ENCODE measurements at regions not wholly inside any gene's neighbourhood (a gene's known extent, or its start where the extent isn't known, plus 50 kb on each side); places are given as distances from the start of the nearest gene placed in this dataset.

DNA sequence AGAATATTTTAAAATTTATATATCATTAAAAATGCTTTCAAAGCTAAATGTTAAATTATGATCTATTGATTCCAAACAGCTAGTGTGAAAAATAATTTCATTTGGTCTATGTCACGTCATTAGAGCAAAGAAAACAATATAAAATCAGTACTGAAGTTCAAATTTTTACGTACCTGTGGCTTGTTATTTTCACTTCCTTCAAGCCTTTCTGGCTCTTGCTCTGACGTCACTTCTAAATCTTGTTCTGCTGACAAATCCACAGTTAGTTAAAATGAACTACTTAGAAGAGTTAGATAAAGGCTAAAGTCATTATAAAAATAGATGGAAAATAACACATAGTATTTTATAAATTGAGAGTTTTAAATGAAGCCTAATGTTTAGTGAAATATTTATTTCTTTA, 147.7 kb upstream of the TUBA3C start:
- Histone ChIP-seq H3K27me3 (ENCODE audit: control insufficient read depth in 4 of 4, insufficient read depth in 4 of 4, low read length in 3 of 4) (peaks cover 0 to under 1% (median 0%) of the 10 kb centered on the region in 4 donors), H3K4me1 (ENCODE audit: control insufficient read depth in 4 of 4, insufficient read depth in 4 of 4, low read length in 3 of 4) (no peaks in the 10 kb centered on the region), H3K9me3 (ENCODE audit: control insufficient read depth in 4 of 4, low read length in 3 of 4) (peaks cover 0 to 4% (median 0%) of the 10 kb centered on the region in 4 donors), H3K9ac (ENCODE audit: low read depth in 1 of 2, low read length in 2 of 2) (no peak overlapping the region), H3K36me3 (ENCODE audit: control insufficient read depth in 4 of 4, insufficient read depth in 3 of 4, low read depth in 1 of 4, low read length in 3 of 4) (no peaks in the 10 kb centered on the region), H3K27ac (ENCODE audit: low read depth in 1 of 2, low read length in 2 of 2) (no peak overlapping the region), H3K4me3 (ENCODE audit: low read depth in 1 of 3, low read length in 3 of 3) (no peak overlapping the region)
- 58% methylated on average over 3 of the region's 3 CpGs for WGBS
- no peak for DNase-seq (ENCODE audit: low spot score)
- TF ChIP-seq YY1 (IDR thresholded peaks at IDR 0.05) (no peak), HNF4G (IDR thresholded peaks at IDR 0.05) (no peak), RAD21 (IDR thresholded peaks at IDR 0.05) (no peak), RXRA (IDR thresholded peaks at IDR 0.05) (no peak)
- TF ChIP-seq, protein P1, sequence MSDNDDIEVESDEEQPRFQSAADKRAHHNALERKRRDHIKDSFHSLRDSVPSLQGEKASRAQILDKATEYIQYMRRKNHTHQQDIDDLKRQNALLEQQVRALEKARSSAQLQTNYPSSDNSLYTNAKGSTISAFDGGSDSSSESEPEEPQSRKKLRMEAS (IDR thresholded peaks at IDR 0.05): no peak

DNA sequence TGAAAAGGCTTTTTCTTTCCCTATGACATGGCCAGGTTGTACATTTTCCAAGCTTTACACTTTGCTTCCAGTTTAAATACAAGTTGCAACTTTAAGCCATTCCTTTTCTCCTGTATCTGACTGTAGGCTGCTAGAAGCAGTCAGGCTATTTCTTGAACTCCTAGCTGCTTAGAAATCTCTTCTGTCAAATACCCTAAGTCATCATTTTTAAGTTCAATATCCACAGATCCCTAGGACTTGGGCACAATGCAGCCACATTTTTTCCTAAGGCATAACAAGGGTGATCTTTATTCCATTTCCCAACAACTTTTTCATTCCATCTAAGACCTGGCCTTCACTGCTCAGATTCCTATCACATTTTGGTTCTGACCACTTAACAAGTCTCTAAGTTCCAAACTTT, 142.7 kb upstream of the TUBA3C start:
- TF ChIP-seq YY1 (IDR thresholded peaks at IDR 0.05): no peak
- TF ChIP-seq HNF4G (IDR thresholded peaks at IDR 0.05): no peak
- TF ChIP-seq TAF1 (conservative IDR thresholded peaks at IDR 0.05): no peak
- Histone ChIP-seq H3K36me3 (ENCODE audit: control insufficient read depth in 4 of 4, insufficient read depth in 3 of 4, low read depth in 1 of 4, low read length in 3 of 4) (no peaks in the 10 kb centered on the region), H3K9me3 (ENCODE audit: control insufficient read depth in 4 of 4, low read length in 3 of 4) (peaks cover 0 to 13% (median 2%) of the 10 kb centered on the region in 4 donors), H3K4me1 (ENCODE audit: control insufficient read depth in 4 of 4, insufficient read depth in 4 of 4, low read length in 3 of 4) (no peaks in the 10 kb centered on the region), H3K27ac (ENCODE audit: low read depth in 1 of 2, low read length in 2 of 2) (no peak overlapping the region), H3K27me3 (ENCODE audit: control insufficient read depth in 4 of 4, insufficient read depth in 4 of 4, low read length in 3 of 4) (peaks cover 0 to 4% (median 0%) of the 10 kb centered on the region in 4 donors), H3K4me3 (ENCODE audit: low read depth in 1 of 3, low read length in 3 of 3) (no peak overlapping the region), H3K9ac (ENCODE audit: low read depth in 1 of 2, low read length in 2 of 2) (no peak overlapping the region)
- no peak for DNase-seq (ENCODE audit: low spot score)

DNA sequence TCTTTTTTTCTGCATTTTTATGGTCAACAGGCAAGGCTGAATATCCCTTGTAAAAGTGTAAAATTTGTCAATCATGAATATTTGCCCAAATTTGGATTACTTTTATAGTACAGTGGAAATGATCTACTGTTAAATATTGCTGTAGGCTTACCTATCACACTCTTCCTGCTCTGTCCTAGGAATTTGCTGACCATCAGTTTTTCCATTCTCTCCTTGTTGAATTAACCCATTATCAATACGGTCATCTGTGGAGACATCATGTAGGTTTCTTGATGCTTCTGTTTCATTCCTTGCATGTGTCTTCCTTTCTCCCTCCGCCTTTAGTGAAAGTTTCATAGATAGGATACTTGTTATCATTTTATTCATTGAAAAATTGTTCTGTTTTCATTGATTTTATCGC, 139.6 kb upstream of the TUBA3C start:
- whole genome bisulfite sequencing: 55% methylated on average over 3 of the region's 3 CpGs
- Histone ChIP-seq H3K9me3 (ENCODE audit: control insufficient read depth in 4 of 4, low read length in 3 of 4) (peaks cover 0 to 13% (median 2%) of the 10 kb centered on the region in 4 donors), H3K36me3 (ENCODE audit: control insufficient read depth in 4 of 4, insufficient read depth in 3 of 4, low read depth in 1 of 4, low read length in 3 of 4) (no peaks in the 10 kb centered on the region), H3K9ac (ENCODE audit: low read depth in 1 of 2, low read length in 2 of 2) (no peak overlapping the region), H3K27me3 (ENCODE audit: control insufficient read depth in 4 of 4, insufficient read depth in 4 of 4, low read length in 3 of 4) (peaks cover 0 to 6% (median 0%) of the 10 kb centered on the region in 4 donors), H3K27ac (ENCODE audit: low read depth in 1 of 2, low read length in 2 of 2) (no peak overlapping the region), H3K4me1 (ENCODE audit: control insufficient read depth in 4 of 4, insufficient read depth in 4 of 4, low read length in 3 of 4) (no peaks in the 10 kb centered on the region), H3K4me3 (ENCODE audit: low read depth in 1 of 3, low read length in 3 of 3) (no peak overlapping the region)
- no peak for DNase-seq (ENCODE audit: low spot score)
- TF ChIP-seq, protein P2, sequence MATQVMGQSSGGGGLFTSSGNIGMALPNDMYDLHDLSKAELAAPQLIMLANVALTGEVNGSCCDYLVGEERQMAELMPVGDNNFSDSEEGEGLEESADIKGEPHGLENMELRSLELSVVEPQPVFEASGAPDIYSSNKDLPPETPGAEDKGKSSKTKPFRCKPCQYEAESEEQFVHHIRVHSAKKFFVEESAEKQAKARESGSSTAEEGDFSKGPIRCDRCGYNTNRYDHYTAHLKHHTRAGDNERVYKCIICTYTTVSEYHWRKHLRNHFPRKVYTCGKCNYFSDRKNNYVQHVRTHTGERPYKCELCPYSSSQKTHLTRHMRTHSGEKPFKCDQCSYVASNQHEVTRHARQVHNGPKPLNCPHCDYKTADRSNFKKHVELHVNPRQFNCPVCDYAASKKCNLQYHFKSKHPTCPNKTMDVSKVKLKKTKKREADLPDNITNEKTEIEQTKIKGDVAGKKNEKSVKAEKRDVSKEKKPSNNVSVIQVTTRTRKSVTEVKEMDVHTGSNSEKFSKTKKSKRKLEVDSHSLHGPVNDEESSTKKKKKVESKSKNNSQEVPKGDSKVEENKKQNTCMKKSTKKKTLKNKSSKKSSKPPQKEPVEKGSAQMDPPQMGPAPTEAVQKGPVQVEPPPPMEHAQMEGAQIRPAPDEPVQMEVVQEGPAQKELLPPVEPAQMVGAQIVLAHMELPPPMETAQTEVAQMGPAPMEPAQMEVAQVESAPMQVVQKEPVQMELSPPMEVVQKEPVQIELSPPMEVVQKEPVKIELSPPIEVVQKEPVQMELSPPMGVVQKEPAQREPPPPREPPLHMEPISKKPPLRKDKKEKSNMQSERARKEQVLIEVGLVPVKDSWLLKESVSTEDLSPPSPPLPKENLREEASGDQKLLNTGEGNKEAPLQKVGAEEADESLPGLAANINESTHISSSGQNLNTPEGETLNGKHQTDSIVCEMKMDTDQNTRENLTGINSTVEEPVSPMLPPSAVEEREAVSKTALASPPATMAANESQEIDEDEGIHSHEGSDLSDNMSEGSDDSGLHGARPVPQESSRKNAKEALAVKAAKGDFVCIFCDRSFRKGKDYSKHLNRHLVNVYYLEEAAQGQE (IDR thresholded peaks at IDR 0.05): no peak
- TF ChIP-seq EGR1 (IDR thresholded peaks at IDR 0.05; ENCODE audit: low read depth in 2 of 2) (no peak), YY1 (IDR thresholded peaks at IDR 0.05) (no peak)

DNA sequence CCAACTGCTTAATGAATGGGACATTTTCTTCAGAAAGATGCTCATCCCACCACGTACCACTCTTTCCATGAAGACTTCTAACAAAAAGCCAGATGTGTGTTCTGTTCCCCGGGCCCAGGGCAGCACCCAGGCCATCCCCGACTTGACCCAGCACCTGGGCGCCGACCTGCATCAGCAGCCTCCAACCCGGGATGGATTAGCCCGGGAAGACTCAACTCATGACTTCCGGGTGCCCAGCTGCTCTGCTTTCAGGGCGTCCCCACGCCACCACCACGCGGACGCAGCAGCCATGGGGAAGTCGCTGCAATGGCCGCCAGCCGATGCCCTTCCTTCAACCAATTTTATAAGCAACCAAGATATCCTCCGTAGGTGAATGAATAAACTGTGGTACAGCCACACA, 123.8 kb upstream of the TUBA3C start:
- Histone ChIP-seq H3K9me3 (ENCODE audit: control insufficient read depth in 4 of 4, low read length in 3 of 4) (peaks cover 0 to 2% (median 0%) of the 10 kb centered on the region in 4 donors), H3K9ac (ENCODE audit: low read depth in 1 of 2, low read length in 2 of 2) (no peak overlapping the region), H3K4me1 (ENCODE audit: control insufficient read depth in 4 of 4, insufficient read depth in 4 of 4, low read length in 3 of 4) (no peaks in the 10 kb centered on the region), H3K27me3 (ENCODE audit: control insufficient read depth in 4 of 4, insufficient read depth in 4 of 4, low read length in 3 of 4) (no peaks in the 10 kb centered on the region), H3K27ac (ENCODE audit: low read depth in 1 of 2, low read length in 2 of 2) (no peak overlapping the region), H3K36me3 (ENCODE audit: control insufficient read depth in 4 of 4, insufficient read depth in 3 of 4, low read depth in 1 of 4, low read length in 3 of 4) (no peaks in the 10 kb centered on the region), H3K4me3 (ENCODE audit: low read depth in 1 of 3, low read length in 3 of 3) (no peak overlapping the region)
- WGBS: 78% methylated on average over 17 of the region's 17 CpGs
- no peak for DNase-seq (ENCODE audit: low spot score)
- TF ChIP-seq, protein P1 (IDR thresholded peaks at IDR 0.05): no peak
- TF ChIP-seq, protein P3, sequence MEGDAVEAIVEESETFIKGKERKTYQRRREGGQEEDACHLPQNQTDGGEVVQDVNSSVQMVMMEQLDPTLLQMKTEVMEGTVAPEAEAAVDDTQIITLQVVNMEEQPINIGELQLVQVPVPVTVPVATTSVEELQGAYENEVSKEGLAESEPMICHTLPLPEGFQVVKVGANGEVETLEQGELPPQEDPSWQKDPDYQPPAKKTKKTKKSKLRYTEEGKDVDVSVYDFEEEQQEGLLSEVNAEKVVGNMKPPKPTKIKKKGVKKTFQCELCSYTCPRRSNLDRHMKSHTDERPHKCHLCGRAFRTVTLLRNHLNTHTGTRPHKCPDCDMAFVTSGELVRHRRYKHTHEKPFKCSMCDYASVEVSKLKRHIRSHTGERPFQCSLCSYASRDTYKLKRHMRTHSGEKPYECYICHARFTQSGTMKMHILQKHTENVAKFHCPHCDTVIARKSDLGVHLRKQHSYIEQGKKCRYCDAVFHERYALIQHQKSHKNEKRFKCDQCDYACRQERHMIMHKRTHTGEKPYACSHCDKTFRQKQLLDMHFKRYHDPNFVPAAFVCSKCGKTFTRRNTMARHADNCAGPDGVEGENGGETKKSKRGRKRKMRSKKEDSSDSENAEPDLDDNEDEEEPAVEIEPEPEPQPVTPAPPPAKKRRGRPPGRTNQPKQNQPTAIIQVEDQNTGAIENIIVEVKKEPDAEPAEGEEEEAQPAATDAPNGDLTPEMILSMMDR (IDR thresholded peaks at IDR 0.05; ENCODE audit: low read depth, low read length, missing input control): no peak
- TF ChIP-seq, protein P4, sequence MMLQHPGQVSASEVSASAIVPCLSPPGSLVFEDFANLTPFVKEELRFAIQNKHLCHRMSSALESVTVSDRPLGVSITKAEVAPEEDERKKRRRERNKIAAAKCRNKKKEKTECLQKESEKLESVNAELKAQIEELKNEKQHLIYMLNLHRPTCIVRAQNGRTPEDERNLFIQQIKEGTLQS (IDR thresholded peaks at IDR 0.05): no peak
- TF ChIP-seq SP1 (IDR thresholded peaks at IDR 0.05) (no peak), YY1 (IDR thresholded peaks at IDR 0.05) (no peak), HNF4G (IDR thresholded peaks at IDR 0.05) (no peak), EGR1 (IDR thresholded peaks at IDR 0.05; ENCODE audit: low read depth in 2 of 2) (no peak), NR2F2 (IDR thresholded peaks at IDR 0.05) (no peak), RAD21 (IDR thresholded peaks at IDR 0.05) (no peak), JUND (IDR thresholded peaks at IDR 0.05) (no peak)
- TF ChIP-seq, protein P2 (IDR thresholded peaks at IDR 0.05): no peak

Data from liver (tissue), 8 donors.